HG02981 (cell line): ENCODE measurements at regions not wholly inside any gene's neighbourhood (a gene's known extent, or its start where the extent isn't known, plus 50 kb on each side); places are given as distances from the start of the nearest gene placed in this dataset.

Experiments
- ATAC-seq: cut with Tn5 transposase; IDR thresholded peaks from one replicate; pipeline ENCODE4 v1.9.1; 2021; ENCODE audit warnings: mild to moderate bottlenecking, moderate library complexity; ENCODE audit not compliant: unreplicated experiment

DNA sequence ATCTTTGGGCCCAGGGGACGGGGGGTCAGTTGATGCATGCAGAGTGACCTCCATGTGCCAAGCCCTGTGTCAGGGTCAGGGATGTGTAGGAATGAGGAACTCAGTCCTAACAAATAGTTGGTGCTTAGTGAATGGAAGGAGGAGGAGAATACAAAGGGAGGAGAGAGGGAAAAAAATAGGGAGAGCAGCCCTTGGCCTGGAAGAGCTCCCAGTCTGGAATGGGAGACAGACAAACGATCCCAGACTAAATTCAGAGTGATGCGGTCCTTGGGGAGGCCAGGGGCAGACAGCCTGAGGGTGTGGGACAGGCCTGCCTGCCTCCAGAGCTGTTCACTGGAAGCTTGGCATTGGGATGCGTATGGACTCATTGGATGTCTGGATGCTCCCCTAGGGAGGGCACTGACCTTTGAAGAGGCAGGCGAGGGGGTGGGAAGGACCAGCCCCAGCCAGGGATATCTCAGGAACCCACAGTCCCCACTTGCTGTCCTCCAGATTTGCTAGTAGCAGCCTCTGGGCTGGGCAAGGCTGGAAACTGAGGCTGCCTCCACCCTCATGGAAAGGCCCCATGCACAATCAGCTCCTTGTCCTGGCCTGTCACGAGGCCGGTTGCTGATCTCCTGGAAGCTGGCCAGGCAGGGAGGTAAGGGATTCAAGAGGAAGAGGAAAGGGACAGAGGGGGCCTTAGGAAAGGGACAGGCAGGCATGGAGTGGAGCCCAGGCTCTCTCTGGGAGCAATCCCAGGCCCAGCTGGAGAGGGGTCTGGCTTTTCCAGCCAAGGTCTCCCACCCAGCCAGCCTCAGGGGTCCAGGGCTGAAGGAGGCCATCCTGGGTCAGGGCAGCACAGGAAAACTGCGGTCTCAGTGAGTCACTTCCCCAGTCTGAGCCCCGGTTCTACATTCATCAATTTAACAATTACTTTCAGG, 69.0 kb upstream of the GGTA1 start:
- ATAC-seq: no peak

DNA sequence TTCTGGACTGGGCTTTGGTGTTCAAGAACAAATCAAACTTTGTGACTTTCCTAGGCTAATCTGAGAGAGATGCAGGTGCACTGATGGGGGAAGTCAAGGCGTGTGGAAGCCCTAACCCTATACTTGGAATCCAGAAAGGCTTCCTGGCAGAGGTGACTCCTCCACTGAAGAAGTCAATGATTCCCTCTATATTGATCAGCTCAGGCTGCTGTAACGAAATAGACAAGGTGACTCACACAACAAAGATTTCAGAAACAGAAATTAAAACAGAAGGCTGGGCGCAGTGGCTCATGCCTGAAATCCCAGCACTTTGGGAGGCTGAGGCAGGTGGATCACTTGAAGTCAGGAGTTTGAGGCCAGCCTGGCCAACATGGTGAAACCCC, 69.6 kb upstream of the GGTA1 start:
- ATAC-seq: no peak

DNA sequence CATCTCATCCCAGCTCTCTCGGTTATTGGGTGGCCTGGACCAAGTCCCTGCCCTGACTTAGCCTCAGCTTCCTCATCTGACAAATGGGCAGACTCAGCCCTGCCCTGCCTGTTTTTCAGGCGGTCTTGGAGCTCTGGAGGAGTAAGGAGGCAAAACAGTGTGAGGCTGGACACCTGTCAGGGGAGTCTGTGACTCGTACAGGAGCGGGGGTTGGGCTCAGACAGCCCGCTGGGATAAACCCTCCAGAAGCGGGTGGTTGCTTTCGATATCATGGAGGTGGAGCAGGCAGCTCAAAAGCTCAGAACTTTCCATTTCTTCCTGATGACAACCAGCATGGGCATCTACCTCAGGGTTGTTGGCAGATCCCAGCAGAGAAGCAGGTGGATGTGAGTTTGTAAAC, 72.9 kb upstream of the GGTA1 start:
- no peak for ATAC-seq

DNA sequence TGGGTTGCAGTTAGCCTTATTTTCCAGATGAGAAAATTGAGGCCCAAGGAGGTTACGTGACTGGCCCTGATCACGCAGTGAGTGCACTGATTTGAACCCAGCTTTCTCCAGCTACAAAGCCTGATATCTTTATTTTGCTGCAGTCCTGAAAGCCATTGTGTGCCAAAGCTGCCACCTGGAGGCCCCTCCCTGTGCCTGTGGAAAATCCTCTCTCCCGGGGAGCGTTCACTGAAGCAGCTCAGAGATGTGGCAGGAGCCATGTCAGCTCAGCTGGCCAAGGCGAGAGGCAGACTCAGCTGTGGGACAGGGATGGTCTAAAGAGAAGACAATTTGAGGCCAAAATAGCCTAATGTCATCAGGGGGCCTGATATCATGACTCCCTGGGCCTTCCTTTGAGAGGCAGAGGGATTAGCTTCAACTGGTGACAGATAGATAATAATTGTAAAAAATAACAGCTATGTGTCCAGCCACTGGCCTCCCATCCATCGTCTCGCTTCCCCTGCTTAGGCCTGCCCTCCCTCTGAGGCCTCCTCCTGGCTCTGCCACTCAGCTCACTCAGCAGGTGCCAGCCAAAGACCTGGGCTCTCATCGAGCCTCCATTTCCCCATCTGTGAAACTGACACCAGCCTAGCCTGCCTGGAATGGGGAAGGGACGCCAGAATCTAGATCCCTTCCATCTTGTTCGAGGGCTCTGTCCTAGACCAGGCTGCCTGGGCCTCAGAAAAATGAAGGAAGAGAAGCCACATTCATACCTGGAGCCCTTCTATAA, 74.3 kb upstream of the GGTA1 start:
- no peak for ATAC-seq

DNA sequence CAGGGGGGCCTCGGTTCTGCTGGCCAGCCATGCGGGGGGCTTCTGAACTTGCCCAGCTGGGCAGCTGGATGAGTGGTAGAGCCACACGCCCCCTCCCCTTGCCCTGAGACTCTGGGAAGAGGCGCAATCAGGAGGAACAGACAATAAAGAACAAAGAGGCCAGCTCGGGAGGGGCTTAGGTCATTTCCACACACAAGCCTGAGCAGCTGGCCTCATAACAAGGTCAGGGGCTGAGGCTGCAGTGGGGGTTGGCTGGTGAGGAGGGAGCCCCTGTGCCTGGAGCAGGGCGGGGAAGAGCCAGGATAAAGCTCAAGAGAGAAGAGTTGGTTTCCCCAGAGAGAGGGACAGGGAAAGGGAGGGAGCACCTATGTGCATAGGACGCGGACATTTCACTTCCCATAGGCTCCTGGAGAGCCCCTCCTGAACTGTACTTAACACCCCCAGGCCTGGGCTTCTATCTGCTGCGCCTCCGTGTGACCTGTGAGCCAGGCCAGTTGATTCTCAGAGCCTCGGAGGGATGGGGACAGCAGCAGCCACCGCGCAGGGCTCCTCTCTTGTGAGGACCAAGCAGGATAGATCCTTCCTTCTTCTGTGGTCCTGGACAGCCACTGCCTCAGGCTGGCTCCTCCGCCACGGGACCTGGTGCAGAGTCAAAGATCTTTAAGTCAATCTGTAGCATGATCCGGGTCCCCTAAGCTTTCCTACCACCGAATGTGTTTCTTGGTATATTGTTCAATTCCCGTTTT, 75.3 kb upstream of the GGTA1 start:
- ATAC-seq: no peak

DNA sequence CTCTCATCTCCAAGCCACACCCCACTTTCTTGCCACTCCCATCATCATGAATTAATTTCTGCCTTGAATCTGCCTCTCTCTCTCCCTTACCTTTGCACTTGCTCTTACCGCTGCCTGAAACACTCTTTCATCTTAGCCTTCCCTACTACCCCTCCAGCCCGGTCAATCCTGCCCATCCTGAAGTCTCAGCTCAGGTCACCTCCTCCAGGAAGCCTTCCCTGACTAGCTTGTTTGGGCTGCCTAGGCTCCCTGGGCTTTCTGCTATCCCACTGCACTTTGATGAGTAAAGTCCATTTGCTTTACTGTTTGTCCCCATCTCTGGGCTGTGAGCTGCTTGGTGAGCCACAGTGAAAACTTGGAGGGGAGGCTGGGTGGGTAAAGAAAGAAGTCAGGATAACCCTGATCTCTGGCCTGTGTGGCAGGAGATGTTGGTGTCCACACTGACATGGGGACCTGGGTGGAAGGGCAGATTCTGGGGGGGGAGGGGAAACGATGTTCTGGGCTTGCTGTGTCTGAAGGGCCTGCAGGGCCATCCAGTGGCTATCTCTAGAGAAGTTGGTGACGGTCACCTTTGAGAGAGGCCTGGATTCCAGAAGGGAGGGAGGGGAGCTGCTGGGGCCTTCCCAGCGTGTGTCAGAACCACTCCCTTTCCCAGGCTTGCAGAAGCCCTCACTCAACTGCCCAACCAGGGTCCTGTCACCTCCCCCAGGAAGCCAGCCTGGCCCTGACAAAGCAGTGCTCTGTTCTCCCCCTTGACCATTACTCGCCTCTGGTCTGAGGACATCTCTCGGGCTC, 75.0 kb upstream of the DAB2IP start:
- ATAC-seq: no peak

DNA sequence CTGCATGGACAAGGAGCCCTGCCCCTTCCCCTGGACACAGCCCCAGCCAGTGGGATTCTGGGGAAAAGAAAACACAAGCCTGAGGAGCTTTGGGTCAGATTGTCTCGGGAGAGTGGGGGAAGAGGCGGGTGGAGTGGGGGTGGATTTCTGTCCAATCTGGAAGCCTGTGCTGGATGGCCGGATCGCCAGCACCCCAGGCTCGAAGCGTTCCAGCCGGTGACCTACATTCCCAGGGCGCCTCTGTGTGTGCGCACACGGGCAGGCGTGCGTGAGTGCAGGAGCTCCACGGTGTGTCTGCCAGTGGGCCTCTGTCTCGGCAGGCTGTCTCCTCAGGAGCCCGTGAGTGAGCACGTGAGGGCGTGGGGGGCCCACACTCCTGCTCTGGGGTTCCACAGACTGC, 74.3 kb upstream of the DAB2IP start:
- ATAC-seq: no peak

DNA sequence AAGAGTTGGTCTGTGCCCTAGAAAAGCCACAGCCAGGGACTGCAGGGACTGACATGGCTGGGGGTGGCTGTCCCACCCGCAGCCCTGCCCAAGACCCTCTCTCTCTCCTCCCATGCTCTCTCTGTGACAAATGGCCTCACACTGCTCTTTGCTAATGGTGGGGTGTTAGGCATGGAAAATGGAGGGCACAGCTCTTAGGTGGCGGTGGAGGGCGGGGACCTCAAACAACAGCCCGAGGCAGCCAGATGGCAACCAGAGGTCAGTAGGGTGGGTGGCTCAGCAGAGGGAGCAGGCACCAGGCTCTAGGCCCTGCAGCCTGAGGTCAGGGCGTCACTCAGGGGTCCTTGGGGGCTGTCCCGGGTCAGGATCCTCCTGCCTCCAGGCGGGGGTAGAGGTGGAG, 73.9 kb upstream of the DAB2IP start:
- ATAC-seq: no peak

DNA sequence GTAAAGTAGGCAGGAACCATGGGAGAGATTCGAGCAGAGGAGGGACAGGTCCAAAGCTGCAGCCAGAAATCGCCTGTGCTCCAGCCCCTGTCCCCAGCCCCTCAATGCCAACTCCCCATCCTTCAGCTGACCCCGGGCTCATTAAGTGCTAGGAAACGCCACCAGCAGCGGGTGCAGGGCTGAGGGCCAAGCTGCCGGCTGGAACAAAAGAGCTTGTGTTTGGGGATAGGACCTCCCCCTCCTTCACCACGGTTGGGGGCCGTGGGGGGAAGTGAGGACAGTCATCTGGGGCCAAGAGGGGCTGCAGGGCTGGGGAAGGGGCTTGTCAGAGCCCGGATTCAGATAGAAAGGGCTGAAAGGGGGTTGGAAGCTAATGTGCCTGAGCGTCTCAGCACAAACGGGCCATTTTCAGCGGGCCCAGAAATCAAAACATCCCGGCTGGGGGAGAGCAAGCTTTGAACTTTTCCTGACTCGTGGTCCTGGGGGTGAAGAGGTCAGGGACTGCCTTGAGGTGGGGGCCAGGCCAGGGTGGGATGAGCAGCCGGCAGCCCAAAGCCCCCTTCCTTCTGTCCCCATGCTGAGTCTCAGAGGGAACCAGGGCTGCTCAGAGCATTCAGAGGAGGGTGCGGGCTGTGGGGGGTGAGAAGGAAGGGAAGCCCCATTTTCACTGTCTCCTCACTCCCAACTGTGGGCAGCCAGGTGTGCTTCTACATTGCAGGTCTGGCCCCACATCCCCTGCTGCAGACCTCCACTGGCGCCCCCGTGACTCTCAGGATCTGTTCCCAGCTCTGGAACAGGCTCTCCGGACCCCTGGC, 69.4 kb upstream of the DAB2IP start:
- ATAC-seq: no peak

DNA sequence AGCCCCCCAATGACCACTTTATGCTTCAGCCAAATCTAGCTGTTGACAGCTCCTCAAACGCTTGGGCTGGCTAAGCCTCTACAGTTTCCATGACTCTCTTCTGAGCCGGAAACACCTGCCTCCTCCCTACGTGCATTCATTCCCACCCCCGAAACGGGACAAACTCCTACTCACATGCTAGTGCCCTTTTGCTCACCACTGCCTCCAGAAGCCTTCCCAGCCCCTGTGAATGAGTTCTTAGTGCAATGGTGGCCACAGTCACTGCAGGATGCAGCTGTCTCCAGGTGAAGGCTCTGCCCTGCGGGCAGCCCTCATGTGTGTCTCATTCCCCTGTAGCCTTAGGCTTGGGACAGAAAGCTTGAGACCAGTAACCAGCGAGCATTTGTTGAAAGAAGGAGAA, 68.8 kb upstream of the DAB2IP start:
- ATAC-seq: no peak

DNA sequence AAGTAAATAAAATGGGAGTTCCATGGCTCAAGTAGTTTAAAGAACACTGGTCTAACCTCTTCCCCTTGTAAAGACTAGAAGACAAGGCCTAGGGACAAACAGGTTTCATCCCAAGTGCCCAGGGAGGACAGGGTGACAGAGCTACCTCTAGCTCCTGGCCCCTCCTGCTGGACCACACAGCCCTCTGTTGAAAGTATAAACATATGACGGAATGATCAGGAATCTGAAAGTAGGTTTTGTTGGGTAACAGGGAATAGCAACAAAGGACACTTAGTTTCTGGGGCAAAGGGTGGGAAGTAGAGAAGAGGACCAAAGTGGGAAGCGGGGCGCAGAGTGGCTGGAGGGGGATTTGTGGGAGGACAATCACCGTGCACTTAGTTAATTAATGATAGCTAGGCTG, 67.0 kb upstream of the DAB2IP start:
- no peak for ATAC-seq

DNA sequence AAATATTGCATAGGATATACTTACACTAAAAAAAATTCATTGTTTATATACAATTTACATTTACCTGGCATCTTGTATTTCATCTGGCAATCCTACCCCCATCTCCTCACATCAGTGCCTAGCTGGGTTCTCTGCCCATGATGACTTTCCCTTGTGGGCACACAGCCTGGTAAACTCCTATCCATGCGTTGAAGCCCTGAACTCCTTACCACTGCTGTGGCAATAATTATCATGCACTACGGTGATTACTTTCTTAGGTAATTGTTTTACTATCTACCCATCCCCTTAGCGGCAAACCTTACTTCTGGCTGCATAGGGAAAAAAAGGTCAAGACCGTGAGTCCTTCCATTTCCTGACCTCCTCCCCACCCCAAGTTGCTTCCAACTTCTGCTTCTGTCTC, 63.6 kb upstream of the DAB2IP start:
- no peak for ATAC-seq

DNA sequence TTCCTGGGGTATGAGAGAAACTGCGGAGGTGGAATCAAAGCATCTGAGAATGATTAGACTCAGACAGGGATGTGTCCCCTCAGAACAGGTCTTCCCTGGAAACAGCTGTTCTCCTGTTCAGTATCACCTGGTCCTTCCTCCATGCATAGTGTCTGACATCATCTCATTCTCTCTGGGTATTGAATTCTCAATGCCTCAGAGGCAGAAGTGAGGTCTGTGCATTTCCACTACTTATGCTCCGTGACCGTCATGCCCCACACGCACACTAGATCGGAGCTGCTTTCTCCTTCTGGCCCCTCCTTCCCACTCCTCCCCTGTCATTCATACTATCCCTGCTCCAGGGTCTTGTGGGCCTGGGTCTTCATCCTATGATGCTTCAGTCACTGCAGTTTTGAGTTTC, 61.4 kb upstream of the DAB2IP start:
- ATAC-seq: no peak

DNA sequence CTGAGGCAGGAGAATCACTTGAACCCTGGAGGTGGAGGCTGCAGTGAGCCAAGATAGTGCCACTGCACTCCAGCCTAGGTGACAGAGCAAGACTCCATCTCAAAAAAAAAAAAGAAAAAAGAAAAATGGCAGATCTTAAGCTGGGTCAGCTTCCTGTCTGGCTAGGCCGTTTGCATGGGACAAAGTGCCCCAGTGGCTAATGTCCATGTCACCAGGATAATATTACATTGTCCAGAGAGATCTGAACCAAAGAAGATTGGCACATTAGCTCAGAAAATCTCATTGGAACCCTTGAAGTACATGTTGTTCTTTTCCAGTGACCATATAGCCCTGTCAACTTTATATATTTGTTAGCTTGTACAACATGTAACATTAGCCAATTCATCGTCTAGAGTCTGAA, 59.2 kb upstream of the DAB2IP start:
- no peak for ATAC-seq

DNA sequence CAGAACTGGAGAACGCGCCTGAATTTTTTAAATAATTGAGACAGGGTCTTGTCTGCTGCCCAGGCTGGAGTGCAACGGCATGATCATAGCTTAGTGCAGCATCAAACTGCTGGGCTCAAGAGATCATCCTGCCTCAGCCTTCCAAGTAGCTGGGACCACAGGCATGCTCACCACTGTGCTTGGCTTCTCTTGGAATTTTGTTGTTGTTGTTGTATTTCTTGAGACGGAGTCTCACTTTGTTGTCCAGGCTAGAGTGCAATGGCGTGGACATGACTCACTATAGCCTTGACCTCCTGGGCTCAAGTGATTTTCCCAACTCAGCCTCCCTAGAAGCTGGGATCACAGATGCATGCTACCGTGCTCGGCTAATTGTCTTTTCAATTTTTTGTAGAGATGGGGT, 58.4 kb upstream of the DAB2IP start:
- ATAC-seq: no peak

DNA sequence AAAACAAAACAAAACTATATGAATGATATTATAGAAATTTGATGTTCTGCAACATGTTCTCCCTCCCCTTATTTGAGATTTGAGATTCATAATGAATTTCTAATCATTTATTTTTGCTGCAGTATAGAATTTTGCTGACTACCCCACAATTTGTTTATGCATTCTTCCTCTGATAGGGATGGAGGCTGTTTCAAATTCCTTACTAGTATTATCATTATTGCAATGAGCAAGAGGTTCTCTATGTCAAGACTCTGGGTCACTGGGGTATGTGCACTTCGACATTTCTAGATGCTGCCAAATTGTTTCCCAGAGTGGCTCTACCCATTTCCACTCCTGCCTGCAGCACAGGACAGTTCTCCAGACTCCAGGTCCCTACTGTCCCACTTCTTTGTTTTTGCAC, 54.9 kb upstream of the DAB2IP start:
- ATAC-seq: no peak

DNA sequence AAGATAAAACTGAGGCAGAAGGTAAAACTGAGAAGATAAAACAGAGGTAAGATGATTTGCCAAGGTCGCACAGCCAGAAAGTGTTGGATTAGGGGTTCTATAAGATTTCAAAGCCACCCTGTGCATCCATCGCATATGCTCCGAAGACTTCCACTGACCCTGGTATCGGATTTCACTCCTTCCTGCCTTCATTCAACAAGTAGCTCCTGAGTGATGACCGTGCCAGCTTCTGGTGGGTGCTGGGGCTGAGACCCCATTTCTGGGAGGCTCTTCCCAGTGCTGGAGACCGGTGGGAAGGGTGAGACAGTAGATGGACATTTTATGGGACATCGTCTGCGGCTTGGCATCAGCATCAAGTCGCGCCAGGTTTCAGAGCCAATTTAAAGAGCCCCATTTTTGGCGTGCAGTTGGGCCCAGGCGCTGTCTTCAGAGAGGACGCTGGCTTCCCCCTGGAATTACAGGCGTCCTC, 53.7 kb upstream of the DAB2IP start:
- ATAC-seq: no peak

DNA sequence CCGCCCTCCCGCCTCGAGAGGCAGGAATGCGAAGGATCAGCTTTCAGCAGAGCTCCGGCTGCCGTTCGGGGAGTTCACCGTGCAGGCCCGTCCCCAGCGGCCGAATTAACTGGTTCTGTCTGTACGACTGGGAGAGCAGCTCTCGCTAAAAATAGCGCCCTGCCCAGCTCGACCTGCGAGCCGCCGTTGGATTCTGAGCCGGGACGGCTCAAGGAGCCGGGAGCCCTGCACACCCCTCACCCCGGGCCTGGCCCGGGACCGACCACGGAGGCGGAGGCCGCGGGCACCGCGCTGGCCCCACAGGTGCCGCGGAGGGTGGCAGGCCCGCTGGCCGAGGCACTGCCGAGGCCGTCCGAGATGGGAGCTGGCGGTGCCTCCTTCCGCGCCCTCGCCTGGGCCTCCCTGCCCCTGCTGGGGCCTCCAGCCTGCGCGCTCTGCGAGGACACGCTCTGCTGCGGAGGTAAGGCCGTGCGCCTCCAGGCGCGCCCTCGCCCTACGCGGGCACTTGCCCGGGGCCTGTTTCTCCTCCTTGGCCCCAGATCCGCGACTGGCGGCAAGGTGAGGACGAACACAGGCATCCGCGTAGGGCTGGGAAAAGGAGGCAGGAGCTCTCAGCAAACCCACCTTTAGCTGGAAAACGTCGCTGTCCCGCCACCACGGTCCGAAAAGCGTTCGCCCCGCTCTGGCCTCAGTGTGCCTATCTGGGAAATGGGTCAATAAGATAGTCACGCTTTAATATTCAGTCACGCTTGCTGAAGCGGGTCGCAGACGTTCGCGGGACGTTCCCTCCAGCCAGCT, 53.1 kb upstream of the DAB2IP start:
- no peak for ATAC-seq
